CD4-positive, alpha-beta memory T cell (primary cell): ENCODE measurements at regions not wholly inside any gene's neighbourhood (a gene's known extent, or its start where the extent isn't known, plus 50 kb on each side); places are given as distances from the start of the nearest gene placed in this dataset.

ENCODE experiments used
- CTCF ChIA-PET: fragments of 350-600 bp; sonication (Branson Sonifier 250); formaldehyde crosslinking; loops from one replicate; lab custom pipeline; 2021; ENCODE audit warnings: inconsistent platforms; ENCODE audit not compliant: partially characterized antibody; lab: Charles Lee
- POLR2A ChIA-PET: fragments of 350-600 bp; sonication (Branson Sonifier 250); formaldehyde crosslinking; loops from one replicate; lab custom pipeline; 2021; ENCODE audit not compliant: partially characterized antibody; lab: Charles Lee
- DNase-seq, 5 donors: peaks; one replicate each; pipeline versions ENCODE4 v3.0.0 to v3.0.0-alpha.2; 2020 to 2022; ENCODE audit warnings: mixed read lengths in 1 of 5
- H3K27ac ChIP-seq: one replicate; pipeline ENCODE4 v1.7.0; 2013; ENCODE audit warnings: low read depth, low read length
- H3K27me3 ChIP-seq: 2 replicates; pipeline ENCODE4 v1.7.0; 2013; ENCODE audit warnings: mild to moderate bottlenecking, low read length, moderate library complexity; ENCODE audit not compliant: insufficient read depth
- H3K36me3 ChIP-seq: 2 replicates; pipeline ENCODE4 v1.7.0; 2013; ENCODE audit warnings: mild to moderate bottlenecking, low read length, moderate library complexity; ENCODE audit not compliant: insufficient read depth
- H3K4me1 ChIP-seq: 2 replicates; pipeline ENCODE4 v1.7.0; 2013; ENCODE audit warnings: mild to moderate bottlenecking, low read length, moderate library complexity; ENCODE audit not compliant: insufficient read depth
- H3K4me3 ChIP-seq, 2 donors: one replicate each; pipeline ENCODE4 v1.7.0; 2013; ENCODE audit warnings: low read length in 2 of 2, mild to moderate bottlenecking in 1 of 2
- H3K9me3 ChIP-seq, 2 donors: one replicate each; pipeline ENCODE4 v1.7.0; 2013; ENCODE audit warnings: low read length in 2 of 2, control low read depth in 1 of 2; ENCODE audit not compliant: control insufficient read depth in 1 of 2
- H3K27ac Mint-ChIP-seq, 7 donors: one replicate each; pipeline ENCODE4 v1.8.0; 2020 to 2021; ENCODE audit warnings: mixed read lengths in 7 of 7, mild to moderate bottlenecking in 6 of 7, inconsistent platforms in 3 of 7, moderate library complexity in 3 of 7
- H3K27me3 Mint-ChIP-seq, 2 donors: one replicate each; pipeline ENCODE4 v1.8.0; 2020 to 2021; ENCODE audit warnings: mixed read lengths in 2 of 2
- H3K36me3 Mint-ChIP-seq, 2 donors: one replicate each; pipeline ENCODE4 v1.8.0; 2020 to 2021; ENCODE audit warnings: mixed read lengths in 2 of 2, inconsistent platforms in 1 of 2, mild to moderate bottlenecking in 1 of 2
- H3K4me1 Mint-ChIP-seq, 4 donors: one replicate each; pipeline ENCODE4 v1.8.0; 2020 to 2021; ENCODE audit warnings: mixed read lengths in 4 of 4, mild to moderate bottlenecking in 1 of 4
- H3K4me3 Mint-ChIP-seq, 8 donors: one replicate each; pipeline ENCODE4 v1.8.0; 2020 to 2021; ENCODE audit warnings: mixed read lengths in 8 of 8, mild to moderate bottlenecking in 7 of 8, moderate library complexity in 6 of 8, inconsistent platforms in 3 of 8
- H3K9me3 Mint-ChIP-seq, 8 donors: one replicate each; pipeline ENCODE4 v1.8.0; 2020 to 2021; ENCODE audit warnings: mixed read lengths in 8 of 8, mild to moderate bottlenecking in 5 of 8, inconsistent platforms in 3 of 8, moderate library complexity in 1 of 8
- intact Hi-C: fragments of 100-400 bp; cut with micrococcal nuclease; formaldehyde crosslinking; loops from one replicate; pipeline ENCODE4 v1.15.1; 2023

- no peak overlapping the region for H3K27ac ChIP-seq
- POLR2A ChIA-PET = no interaction called here
- no peak for DNase-seq
Measured at GRCh38 chr3:66103729-66104128, 65.0 kb upstream of the MAGI1 start.

GRCh38 chr3:66101901-66102300, 63.2 kb upstream of the MAGI1 start:
- no peak for DNase-seq
- Mint-ChIP-seq H3K36me3 (no peaks in the 10 kb centered on the region), H3K4me1 (peaks cover 0 to 1% (median 0%) of the 10 kb centered on the region in 4 donors), H3K27ac (no peak overlapping the region), H3K4me3 (no peak overlapping the region), H3K9me3 (no peaks in the 10 kb centered on the region), H3K27me3 (no peaks in the 10 kb centered on the region)
- Histone ChIP-seq H3K4me3 (no peak overlapping the region), H3K27me3 (no peaks in the 10 kb centered on the region), H3K9me3 (no peaks in the 10 kb centered on the region), H3K36me3 (no peaks in the 10 kb centered on the region), H3K4me1 (no peaks in the 10 kb centered on the region), H3K27ac (no peak overlapping the region)
- intact Hi-C loops = no loop called here
- CTCF ChIA-PET = no interaction called here
- POLR2A ChIA-PET = no interaction called here

More at GRCh38 chr3:66103729-66104128, 65.0 kb upstream of the MAGI1 start:
- Mint-ChIP-seq H3K27me3 (no peaks in the 10 kb centered on the region), H3K4me1 (peaks cover 0 to 2% (median 0%) of the 10 kb centered on the region in 4 donors), H3K36me3 (no peaks in the 10 kb centered on the region), H3K9me3 (no peaks in the 10 kb centered on the region), H3K27ac (no peak overlapping the region), H3K4me3 (no peak overlapping the region)
- H3K4me1 ChIP-seq = no peaks in the 10 kb centered on the region
- H3K9me3 ChIP-seq = no peaks in the 10 kb centered on the region
- no peaks in the 10 kb centered on the region for H3K36me3 ChIP-seq
- CTCF ChIA-PET = no interaction called here
- no peaks in the 10 kb centered on the region for H3K27me3 ChIP-seq
- intact Hi-C loops = no loop called here
- H3K4me3 ChIP-seq = no peak overlapping the region

DNA sequence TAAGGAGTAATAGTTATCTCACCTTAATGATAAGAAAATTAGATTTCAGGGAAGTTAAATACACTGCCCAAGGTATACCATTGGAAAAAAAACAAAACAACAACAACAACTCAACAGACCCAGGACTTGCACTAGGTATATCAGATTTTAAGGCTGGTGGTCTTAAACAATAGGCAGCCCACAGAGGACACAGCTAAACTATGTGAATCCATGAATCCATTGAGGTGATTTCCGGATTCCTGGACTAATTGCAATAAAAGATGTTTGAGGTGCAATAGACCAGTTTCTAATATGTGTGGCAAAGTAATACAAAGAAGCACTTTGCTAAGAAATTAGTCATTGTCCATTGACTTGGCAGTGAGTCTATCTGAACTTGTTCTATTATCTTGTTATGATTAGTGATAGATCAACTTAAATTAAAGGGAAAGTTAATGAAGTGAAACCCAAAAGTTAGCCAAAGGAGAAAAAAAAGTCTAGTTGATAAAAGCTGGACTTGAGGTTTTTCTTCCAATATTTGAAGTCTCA, 60.9 kb upstream of the MAGI1 start:
- POLR2A ChIA-PET = no interaction called here
- Histone ChIP-seq H3K27me3 (no peaks in the 10 kb centered on the region), H3K27ac (no peak overlapping the region), H3K4me3 (no peak overlapping the region), H3K36me3 (no peaks in the 10 kb centered on the region), H3K4me1 (no peaks in the 10 kb centered on the region), H3K9me3 (no peaks in the 10 kb centered on the region)
- DNase-seq = no peak
- intact Hi-C loops = no loop called here
- CTCF ChIA-PET = no interaction called here
- H3K36me3 Mint-ChIP-seq = no peaks in the 10 kb centered on the region
- H3K27me3 Mint-ChIP-seq = no peaks in the 10 kb centered on the region
- H3K27ac Mint-ChIP-seq = no peak overlapping the region
- no peak overlapping the region for H3K4me3 Mint-ChIP-seq
- H3K4me1 Mint-ChIP-seq = no peaks in the 10 kb centered on the region
- H3K9me3 Mint-ChIP-seq = peaks cover 0 to 3% (median 0%) of the 10 kb centered on the region in 8 donors

DNA sequence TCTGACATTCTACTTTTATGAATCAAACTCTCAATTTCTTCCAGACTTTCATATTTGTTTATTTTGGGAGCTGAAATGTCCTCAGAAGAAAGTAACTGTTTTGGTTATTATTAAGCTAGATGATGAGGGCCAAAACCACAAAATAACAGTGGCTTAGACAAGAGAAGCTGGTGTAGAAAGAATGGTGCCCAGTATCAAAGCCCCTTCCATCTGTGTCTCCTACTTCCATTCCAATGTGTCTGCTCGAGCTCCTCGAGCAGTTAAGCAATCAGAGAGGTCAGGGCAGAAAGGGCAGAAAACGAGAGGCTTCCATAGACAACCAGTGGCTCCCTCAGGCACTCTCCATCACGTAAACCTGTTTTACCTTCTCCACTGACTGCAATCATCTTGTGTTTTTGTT, 59.7 kb upstream of the MAGI1 start:
- Mint-ChIP-seq H3K9me3 (peaks cover 0 to 3% (median 0%) of the 10 kb centered on the region in 8 donors), H3K4me3 (no peak overlapping the region), H3K36me3 (no peaks in the 10 kb centered on the region), H3K27ac (no peak overlapping the region), H3K4me1 (no peaks in the 10 kb centered on the region), H3K27me3 (no peaks in the 10 kb centered on the region)
- Histone ChIP-seq H3K9me3 (no peaks in the 10 kb centered on the region), H3K36me3 (no peaks in the 10 kb centered on the region), H3K27ac (no peak overlapping the region), H3K27me3 (no peaks in the 10 kb centered on the region), H3K4me1 (no peaks in the 10 kb centered on the region), H3K4me3 (no peak overlapping the region)
- DNase-seq = no peak
- CTCF ChIA-PET = interaction anchor here (0.7 kb wide), 1 partner anchor 8 kb away, joined by 3 read pairs; no protein-coding TSS in a partner anchor
- POLR2A ChIA-PET = no interaction called here
- intact Hi-C loops = no loop called here

- H3K27ac Mint-ChIP-seq = no peak overlapping the region
- H3K36me3 Mint-ChIP-seq = no peaks in the 10 kb centered on the region
- H3K36me3 ChIP-seq = no peaks in the 10 kb centered on the region
- DNase-seq = no peak
- no peaks in the 10 kb centered on the region for H3K4me1 ChIP-seq
- H3K9me3 Mint-ChIP-seq = peaks cover 0 to 3% (median 0%) of the 10 kb centered on the region in 8 donors
- no peaks in the 10 kb centered on the region for H3K4me1 Mint-ChIP-seq
- no peaks in the 10 kb centered on the region for H3K27me3 Mint-ChIP-seq
- intact Hi-C loops = no loop called here
- POLR2A ChIA-PET = no interaction called here
- no peak overlapping the region for H3K4me3 ChIP-seq
- no peak overlapping the region for H3K4me3 Mint-ChIP-seq
- no peaks in the 10 kb centered on the region for H3K9me3 ChIP-seq
- H3K27ac ChIP-seq = no peak overlapping the region
- CTCF ChIA-PET = no interaction called here
- H3K27me3 ChIP-seq = no peaks in the 10 kb centered on the region
Measured at GRCh38 chr3:66097647-66098046, 58.9 kb upstream of the MAGI1 start.

DNA sequence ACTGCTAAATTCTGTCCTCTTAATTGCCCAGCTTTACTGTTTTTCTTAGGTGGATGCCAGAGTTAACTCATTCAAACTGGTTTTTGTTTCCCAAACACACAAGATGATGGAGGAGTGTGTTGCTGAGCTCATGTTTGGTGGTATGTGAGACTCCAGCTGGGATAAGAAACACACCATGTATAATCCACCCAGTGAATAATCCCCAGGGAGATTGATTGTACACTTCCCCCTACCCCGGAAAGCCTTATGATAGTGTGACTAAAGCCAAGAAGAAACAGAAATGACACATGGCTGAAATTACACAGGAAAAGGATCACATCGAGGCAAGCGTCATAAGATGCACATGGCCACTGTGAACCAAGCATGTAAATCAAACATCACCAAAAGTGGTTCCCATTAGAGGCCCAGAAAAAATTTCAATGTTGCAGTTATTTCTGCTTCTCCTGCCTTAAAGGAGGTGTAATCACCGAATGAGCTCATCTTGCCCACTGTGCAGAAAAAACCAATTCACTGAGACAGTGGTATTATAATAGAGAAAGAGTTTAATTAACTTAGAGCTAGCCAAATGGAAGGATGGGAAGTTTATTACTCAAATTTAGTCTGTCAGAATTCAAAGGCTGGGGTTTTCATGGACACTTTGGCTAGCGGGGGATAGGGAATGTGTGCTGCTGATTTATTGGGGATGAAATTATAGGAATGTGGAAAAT, 56.7 kb upstream of the MAGI1 start:
- no peak overlapping the region for H3K27ac ChIP-seq

DNA sequence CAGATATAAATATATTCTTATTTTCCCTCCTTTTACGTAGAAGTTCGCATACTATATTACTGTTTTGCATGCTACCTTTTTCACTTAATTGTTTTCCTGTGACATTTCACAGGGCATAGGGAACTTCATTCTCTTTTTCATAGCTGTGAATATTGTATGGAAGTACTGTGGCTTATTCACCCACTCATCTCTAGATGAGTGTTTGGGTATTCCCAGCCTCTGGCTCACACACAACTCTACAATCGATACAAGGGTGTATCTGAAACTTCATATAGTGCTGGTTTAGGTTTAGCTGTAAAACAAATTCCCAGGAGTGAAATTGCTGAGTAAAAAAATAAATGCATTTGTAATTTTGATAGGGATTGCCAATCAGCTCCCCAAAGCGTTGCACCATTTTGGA, 55.3 kb upstream of the MAGI1 start:
- H3K27ac ChIP-seq = no peak overlapping the region
- no peak for DNase-seq
- POLR2A ChIA-PET = no interaction called here
- H3K9me3 ChIP-seq = no peaks in the 10 kb centered on the region
- intact Hi-C loops = no loop called here
- Mint-ChIP-seq H3K9me3 (peaks cover 0 to 3% (median 0%) of the 10 kb centered on the region in 8 donors), H3K27ac (no peak overlapping the region), H3K36me3 (no peaks in the 10 kb centered on the region), H3K4me1 (no peaks in the 10 kb centered on the region), H3K27me3 (no peaks in the 10 kb centered on the region), H3K4me3 (no peak overlapping the region)
- H3K36me3 ChIP-seq = no peaks in the 10 kb centered on the region
- no peak overlapping the region for H3K4me3 ChIP-seq
- CTCF ChIA-PET = no interaction called here
- no peaks in the 10 kb centered on the region for H3K27me3 ChIP-seq
- H3K4me1 ChIP-seq = no peaks in the 10 kb centered on the region

More for the DNA sequence above, 56.7 kb upstream of the MAGI1 start:
- no peaks in the 10 kb centered on the region for H3K4me1 ChIP-seq
- H3K4me3 ChIP-seq = no peak overlapping the region
- Mint-ChIP-seq H3K27ac (no peak overlapping the region), H3K27me3 (no peaks in the 10 kb centered on the region), H3K4me3 (no peak overlapping the region), H3K9me3 (peaks cover 0 to 3% (median 0%) of the 10 kb centered on the region in 8 donors), H3K4me1 (no peaks in the 10 kb centered on the region), H3K36me3 (no peaks in the 10 kb centered on the region)
- no peak for DNase-seq
- CTCF ChIA-PET = no interaction called here
- H3K9me3 ChIP-seq = no peaks in the 10 kb centered on the region
- H3K27me3 ChIP-seq = no peaks in the 10 kb centered on the region
- H3K36me3 ChIP-seq = no peaks in the 10 kb centered on the region
- intact Hi-C loops = no loop called here
- POLR2A ChIA-PET = no interaction called here
